MCF 10A (cell line): ENCODE measurements at regions not wholly inside any gene's neighbourhood (a gene's known extent, or its start where the extent isn't known, plus 50 kb on each side); places are given as distances from the start of the nearest gene placed in this dataset.

Source experiments
- BruUV-seq: library from RNA; stranded (reverse); fragments of 400-500 nt; replicated peaks from 2 replicates; lab custom pipeline; 2021; lab: Mats Ljungman, UMichigan
- CTCF ChIA-PET: fragments of 300-600 bp; sonication (Branson Sonifier 250); formaldehyde crosslinking; extraction: SDS; loops from one replicate; lab custom pipeline; 2021; ENCODE audit warnings: antibody characterized with exemption, inconsistent platforms; lab: Yijun Ruan, JAX
- POLR2A ChIA-PET: fragments of 300-600, 350-650 bp; sonication (Branson Sonifier 250); formaldehyde crosslinking; extraction: SDS; loops from one replicate; lab custom pipeline; 2020; ENCODE audit warnings: antibody characterized with exemption, inconsistent platforms; lab: Yijun Ruan, JAX
- DNase-seq: peaks from one replicate; pipeline ENCODE4 v3.0.0-alpha.2; 2018; ENCODE audit not compliant: unreplicated experiment
- H3K27ac Mint-ChIP-seq: one replicate; pipeline ENCODE4 v1.8.0; 2022; ENCODE audit warnings: mild to moderate bottlenecking, low read depth, mixed read lengths; ENCODE audit not compliant: unreplicated experiment
- H3K27me3 Mint-ChIP-seq: one replicate; pipeline ENCODE4 v1.8.0; 2022; ENCODE audit warnings: mixed read lengths; ENCODE audit not compliant: insufficient read depth, unreplicated experiment
- H3K36me3 Mint-ChIP-seq: one replicate; pipeline ENCODE4 v1.8.0; 2022; ENCODE audit warnings: mild to moderate bottlenecking, moderate library complexity, mixed read lengths; ENCODE audit not compliant: insufficient read depth, unreplicated experiment
- H3K4me1 Mint-ChIP-seq: one replicate; pipeline ENCODE4 v1.8.0; 2022; ENCODE audit warnings: mixed read lengths; ENCODE audit not compliant: insufficient read depth, unreplicated experiment
- H3K4me3 Mint-ChIP-seq: one replicate; pipeline ENCODE4 v1.8.0; 2022; ENCODE audit warnings: mild to moderate bottlenecking, moderate library complexity, mixed read lengths; ENCODE audit not compliant: unreplicated experiment
- H3K9me3 Mint-ChIP-seq: one replicate; pipeline ENCODE4 v1.8.0; 2022; ENCODE audit warnings: mixed read lengths; ENCODE audit not compliant: unreplicated experiment
- intact Hi-C: fragments of 100-400 bp; cut with micrococcal nuclease; formaldehyde crosslinking; loops from 2 replicates; pipeline ENCODE4 v1.14.1; 2022
- TF ChIP-seq, protein P1 (sequence below): fragments of 200-600 bp; IDR thresholded peaks from one replicate; pipeline ENCODE4 v1.8.0; 2022; ENCODE audit warnings: antibody characterized with exemption, mild to moderate bottlenecking; ENCODE audit not compliant: unreplicated experiment

DNA sequence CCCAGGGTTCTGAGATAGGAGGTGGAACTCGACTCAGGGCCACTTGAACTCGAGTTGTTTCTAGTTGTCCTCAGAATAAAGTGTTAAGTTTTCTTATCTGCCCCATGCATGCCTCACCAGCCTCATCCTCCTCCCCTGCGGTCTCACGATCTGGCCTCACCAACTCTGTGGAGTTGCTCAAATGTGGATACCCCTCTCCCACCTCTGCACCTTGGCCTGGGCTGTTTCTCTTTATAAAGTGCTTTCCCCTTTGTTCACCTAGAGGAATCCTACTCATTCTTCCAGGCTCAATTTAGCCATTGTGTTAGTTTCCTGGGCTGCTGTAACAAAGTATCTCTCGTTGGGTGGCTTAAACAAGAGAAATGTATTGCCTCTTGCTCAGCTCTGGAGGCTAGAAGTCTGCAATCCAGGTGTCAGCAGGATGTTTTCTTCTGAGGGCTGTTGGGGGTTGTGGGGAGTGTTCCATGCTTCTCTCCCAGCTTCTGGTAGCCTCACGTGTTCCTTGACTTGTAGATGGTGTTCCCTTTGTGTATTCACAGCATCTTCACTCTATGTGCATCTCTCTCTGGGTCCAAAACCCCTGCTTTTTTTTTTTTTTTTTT is 100.7 kb downstream of the MEX3B start:
- intact Hi-C loops: loop anchor here (10.0 kb wide), 1 partner anchor 670 kb away; no protein-coding TSS in a partner anchor
- no peak for DNase-seq
- H3K9me3 Mint-ChIP-seq: no peaks in the 10 kb centered on the region
- peaks cover 6% of the 10 kb centered on the region for H3K36me3 Mint-ChIP-seq
- H3K27ac Mint-ChIP-seq: no peak overlapping the region
- TF ChIP-seq, protein P1, sequence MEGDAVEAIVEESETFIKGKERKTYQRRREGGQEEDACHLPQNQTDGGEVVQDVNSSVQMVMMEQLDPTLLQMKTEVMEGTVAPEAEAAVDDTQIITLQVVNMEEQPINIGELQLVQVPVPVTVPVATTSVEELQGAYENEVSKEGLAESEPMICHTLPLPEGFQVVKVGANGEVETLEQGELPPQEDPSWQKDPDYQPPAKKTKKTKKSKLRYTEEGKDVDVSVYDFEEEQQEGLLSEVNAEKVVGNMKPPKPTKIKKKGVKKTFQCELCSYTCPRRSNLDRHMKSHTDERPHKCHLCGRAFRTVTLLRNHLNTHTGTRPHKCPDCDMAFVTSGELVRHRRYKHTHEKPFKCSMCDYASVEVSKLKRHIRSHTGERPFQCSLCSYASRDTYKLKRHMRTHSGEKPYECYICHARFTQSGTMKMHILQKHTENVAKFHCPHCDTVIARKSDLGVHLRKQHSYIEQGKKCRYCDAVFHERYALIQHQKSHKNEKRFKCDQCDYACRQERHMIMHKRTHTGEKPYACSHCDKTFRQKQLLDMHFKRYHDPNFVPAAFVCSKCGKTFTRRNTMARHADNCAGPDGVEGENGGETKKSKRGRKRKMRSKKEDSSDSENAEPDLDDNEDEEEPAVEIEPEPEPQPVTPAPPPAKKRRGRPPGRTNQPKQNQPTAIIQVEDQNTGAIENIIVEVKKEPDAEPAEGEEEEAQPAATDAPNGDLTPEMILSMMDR: no peak
- no TSS peak for BruUV-seq
- no peaks in the 10 kb centered on the region for H3K27me3 Mint-ChIP-seq
- peaks cover 15% of the 10 kb centered on the region for H3K4me1 Mint-ChIP-seq
- POLR2A ChIA-PET: interaction anchor here (0.6 to 0.7 kb wide), 2 partner anchors 49 to 132 kb away, joined by 3 to 5 read pairs; no protein-coding TSS in a partner anchor
- H3K4me3 Mint-ChIP-seq: no peak overlapping the region
- CTCF ChIA-PET: interaction anchor here (0.7 kb wide), 2 partner anchors 507 to 602 kb away, joined by 3 read pairs; no protein-coding TSS in a partner anchor

DNA sequence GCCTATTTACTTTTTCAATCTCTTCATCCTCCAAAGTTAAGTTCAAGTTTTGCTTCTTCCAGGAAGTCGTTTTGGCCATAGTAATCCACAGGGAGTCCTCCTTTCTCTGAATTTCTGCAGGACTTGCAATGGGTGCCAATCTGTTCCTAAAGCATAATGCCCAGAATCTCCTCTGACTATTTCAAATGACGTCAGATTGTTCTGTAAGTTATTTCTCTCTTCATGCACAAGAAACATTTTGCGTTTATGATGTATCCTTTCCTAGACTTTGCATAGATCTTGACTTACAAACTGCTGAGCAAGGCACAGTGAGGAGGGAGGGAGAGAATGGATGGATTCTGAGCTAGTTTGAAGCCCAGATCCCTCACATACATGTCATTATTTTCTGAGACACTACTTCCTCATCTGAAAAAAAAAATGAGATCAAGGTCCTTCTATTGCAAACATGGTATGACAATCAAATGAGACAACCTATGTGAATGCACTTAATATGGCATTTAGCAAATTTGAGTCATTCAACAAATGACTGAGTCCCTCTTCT is 103.1 kb downstream of the MEX3B start:
- POLR2A ChIA-PET: no interaction called here
- BruUV-seq: no TSS peak
- Mint-ChIP-seq H3K4me3 (no peak overlapping the region), H3K9me3 (no peaks in the 10 kb centered on the region), H3K36me3 (peaks cover 6% of the 10 kb centered on the region), H3K27me3 (no peaks in the 10 kb centered on the region), H3K4me1 (peaks cover 14% of the 10 kb centered on the region), H3K27ac (no peak overlapping the region)
- intact Hi-C loops: loop anchor here (10.0 kb wide), 1 partner anchor 668 kb away; no protein-coding TSS in a partner anchor
- TF ChIP-seq, protein P1: no peak
- DNase-seq: no peak
- CTCF ChIA-PET: interaction anchor here (0.5 to 4.8 kb wide), 4 partner anchors 17 to 532 kb away, joined by 3 to 23 read pairs (median 6); no protein-coding TSS in a partner anchor

DNA sequence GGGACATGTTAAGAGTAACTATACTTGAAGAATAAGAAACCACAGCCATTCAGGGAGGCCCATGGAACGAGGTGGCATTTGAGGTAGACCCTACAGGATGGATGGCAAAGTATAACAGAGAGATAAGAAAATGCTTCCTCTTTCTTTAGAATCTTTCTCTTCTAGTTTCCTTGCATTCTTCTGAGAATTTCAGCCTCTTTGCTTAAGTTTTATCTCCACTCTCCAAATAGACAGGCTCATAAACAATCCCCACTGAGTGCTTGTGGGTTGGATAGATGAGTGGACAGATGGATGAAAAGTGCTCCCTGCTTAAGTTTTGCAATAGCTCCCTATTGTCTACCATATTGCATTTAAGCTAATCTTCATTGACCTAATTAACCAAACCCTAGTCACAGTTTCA is 103.7 kb downstream of the MEX3B start:
- Mint-ChIP-seq H3K27ac (no peak overlapping the region), H3K27me3 (no peaks in the 10 kb centered on the region), H3K4me1 (peaks cover 10% of the 10 kb centered on the region), H3K9me3 (no peaks in the 10 kb centered on the region), H3K36me3 (peaks cover 5% of the 10 kb centered on the region), H3K4me3 (no peak overlapping the region)
- DNase-seq: no peak
- no TSS peak for BruUV-seq
- ChIA-PET CTCF (interaction anchor here (1.1 to 4.8 kb wide), 2 partner anchors 450 to 532 kb away, joined by 5 to 23 read pairs; no protein-coding TSS in a partner anchor), POLR2A (no interaction called here)
- intact Hi-C loops: loop anchor here (10.0 kb wide), 1 partner anchor 667 kb away; no protein-coding TSS in a partner anchor
- TF ChIP-seq, protein P1: no peak

DNA sequence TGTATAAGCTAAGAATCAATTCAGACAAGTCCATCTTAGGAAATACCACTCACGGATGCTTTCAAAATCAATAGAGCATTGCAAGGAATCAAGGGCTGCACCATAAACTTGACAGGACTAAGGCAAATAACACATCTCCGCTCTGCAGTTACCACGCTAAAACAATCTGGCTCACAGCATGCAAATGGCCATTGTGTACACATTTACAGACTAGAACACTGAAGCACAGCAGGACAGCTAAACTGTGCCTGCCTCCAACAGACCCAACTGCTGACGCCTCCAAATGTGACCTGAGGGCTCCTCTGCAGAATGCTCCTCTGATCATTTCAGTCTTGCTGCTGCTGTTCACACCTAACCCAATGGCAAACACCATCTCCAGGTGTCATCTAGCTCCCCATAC is 104.3 kb downstream of the MEX3B start:
- no TSS peak for BruUV-seq
- intact Hi-C loops: loop anchor here (2.0 to 10.0 kb wide), 2 partner anchors 531 to 667 kb away; no protein-coding TSS in a partner anchor
- H3K27ac Mint-ChIP-seq: peak overlapping the region; percentile 22

More for the DNA sequence above, 104.3 kb downstream of the MEX3B start:
- H3K36me3 Mint-ChIP-seq: no peaks in the 10 kb centered on the region
- no peaks in the 10 kb centered on the region for H3K27me3 Mint-ChIP-seq
- H3K4me3 Mint-ChIP-seq: no peak overlapping the region
- H3K4me1 Mint-ChIP-seq: peaks cover 10% of the 10 kb centered on the region
- ChIA-PET CTCF (interaction anchor here (0.6 to 4.8 kb wide), 6 partner anchors 18 to 531 kb away, joined by 3 to 28 read pairs (median 4); no protein-coding TSS in a partner anchor), POLR2A (interaction anchor here (0.7 kb wide), 1 partner anchor 602 kb away, joined by 3 read pairs; no protein-coding TSS in a partner anchor)
- no peaks in the 10 kb centered on the region for H3K9me3 Mint-ChIP-seq
- TF ChIP-seq, protein P1: no peak
- DNase-seq: no peak
